Liver (tissue), 8 donors: ENCODE measurements at regions not wholly inside any gene's neighbourhood (a gene's known extent, or its start where the extent isn't known, plus 50 kb on each side); places are given as distances from the start of the nearest gene placed in this dataset.
A peak's percentile ranks its signal among the peaks of the same experiment; 100 is the strongest.

Experiments used
- DNase-seq: peaks from one replicate; pipeline ENCODE4 v3.0.0-alpha.2; 2017; ENCODE audit warnings: low spot score
- H3K27ac ChIP-seq, 2 donors: one replicate each; pipeline ENCODE4 v1.7.0; 2013; ENCODE audit warnings: inconsistent platforms in 2 of 2, low read length in 2 of 2, control low read depth in 1 of 2, low read depth in 1 of 2, mild to moderate bottlenecking in 1 of 2
- H3K27me3 ChIP-seq, 4 donors: one replicate each; pipeline versions ENCODE4 v1.6.1 to v1.7.0; 2013; ENCODE audit warnings: low read length in 3 of 4, inconsistent platforms in 1 of 4, mild to moderate bottlenecking in 1 of 4, moderate library complexity in 1 of 4; ENCODE audit not compliant: control insufficient read depth in 4 of 4, insufficient read depth in 4 of 4
- H3K36me3 ChIP-seq, 4 donors: one replicate each; pipeline versions ENCODE4 v1.6.1 to v1.7.0; 2013; ENCODE audit warnings: low read length in 3 of 4, mild to moderate bottlenecking in 3 of 4, low read depth in 1 of 4, moderate library complexity in 1 of 4; ENCODE audit not compliant: control insufficient read depth in 4 of 4, insufficient read depth in 3 of 4
- H3K4me1 ChIP-seq, 4 donors: one replicate each; pipeline versions ENCODE4 v1.6.1 to v1.7.0; 2013; ENCODE audit warnings: low read length in 3 of 4, mild to moderate bottlenecking in 3 of 4, moderate library complexity in 1 of 4; ENCODE audit not compliant: control insufficient read depth in 4 of 4, insufficient read depth in 4 of 4
- H3K4me3 ChIP-seq, 3 donors: one replicate each; pipeline versions ENCODE4 v1.6.1 to v1.7.0; 2013; ENCODE audit warnings: low read length in 3 of 3, control low read depth in 1 of 3, low read depth in 1 of 3, mild to moderate bottlenecking in 1 of 3
- H3K9ac ChIP-seq, 2 donors: one replicate each; pipeline ENCODE4 v1.7.0; 2013; ENCODE audit warnings: low read length in 2 of 2, mild to moderate bottlenecking in 2 of 2, moderate library complexity in 2 of 2, control low read depth in 1 of 2, low read depth in 1 of 2
- H3K9me3 ChIP-seq, 4 donors: one replicate each; pipeline versions ENCODE4 v1.6.1 to v1.7.0; 2013; ENCODE audit warnings: low read length in 3 of 4; ENCODE audit not compliant: control insufficient read depth in 4 of 4
- EGR1 ChIP-seq, 2 donors: IDR thresholded peaks; 2 replicates each; pipeline ENCODE4 v1.6.1; 2016 to 2018; ENCODE audit warnings: antibody characterized with exemption in 2 of 2, low read depth in 2 of 2
- FOXA1 ChIP-seq: IDR thresholded peaks from 2 replicates; pipeline ENCODE4 v1.6.1; 2016; ENCODE audit warnings: antibody characterized with exemption
- FOXA2 ChIP-seq: IDR thresholded peaks from 2 replicates; pipeline ENCODE4 v1.6.1; 2016; ENCODE audit warnings: antibody characterized with exemption
- GABPA ChIP-seq, 2 donors: IDR thresholded peaks in 1 of 2; conservative IDR thresholded peaks in 1 of 2; 2 replicates each; pipeline ENCODE4 v1.6.1; 2016; ENCODE audit warnings: antibody characterized with exemption in 2 of 2, mild to moderate bottlenecking in 1 of 2, moderate library complexity in 1 of 2
- HNF4A ChIP-seq, 2 donors: conservative IDR thresholded peaks; 2 replicates each; pipeline ENCODE4 v1.6.1; 2016; ENCODE audit warnings: antibody characterized with exemption in 2 of 2, mild to moderate bottlenecking in 2 of 2
- HNF4G ChIP-seq: IDR thresholded peaks from 2 replicates; pipeline ENCODE4 v1.6.1; 2016; ENCODE audit warnings: antibody characterized with exemption
- JUND ChIP-seq, 2 donors: IDR thresholded peaks; 2 replicates each; pipeline ENCODE4 v1.6.1; 2016; ENCODE audit warnings: antibody characterized with exemption in 2 of 2
- NR2F2 ChIP-seq: IDR thresholded peaks from 2 replicates; pipeline ENCODE4 v1.6.1; 2016; ENCODE audit warnings: antibody characterized with exemption
- RAD21 ChIP-seq, 2 donors: IDR thresholded peaks; 2 replicates each; pipeline ENCODE4 v1.6.1; 2016; ENCODE audit warnings: antibody characterized with exemption in 2 of 2, mild to moderate bottlenecking in 2 of 2
- RXRA ChIP-seq, 2 donors: IDR thresholded peaks; 2 replicates each; pipeline ENCODE4 v1.6.1; 2017 to 2018; ENCODE audit warnings: antibody characterized with exemption in 2 of 2, mild to moderate bottlenecking in 1 of 2
- SP1 ChIP-seq: IDR thresholded peaks from 2 replicates; pipeline ENCODE4 v1.6.1; 2018; ENCODE audit warnings: antibody characterized with exemption, mild to moderate bottlenecking
- TAF1 ChIP-seq: conservative IDR thresholded peaks from 2 replicates; pipeline ENCODE4 v1.6.1; 2016; ENCODE audit warnings: antibody characterized with exemption, mild to moderate bottlenecking
- WGBS: extraction: QIAGEN DNeasy Blood & Tissue Kit; methylation state at CpG from one replicate; pipeline ENCODE4 v1.1.7; 2013; 5-methylcytosine and 5-hydroxymethylcytosine counted together
- TF ChIP-seq, protein P1 (sequence below): IDR thresholded peaks from 2 replicates; pipeline ENCODE4 v1.6.1; 2016; ENCODE audit warnings: antibody characterized with exemption
- TF ChIP-seq, protein P2 (sequence below): fragments of 150-350 bp; IDR thresholded peaks from 2 replicates; pipeline ENCODE4 v1.5.1; 2017; ENCODE audit warnings: improper control_type of control experiment, low read depth, low read length; ENCODE audit not compliant: missing input control
- TF ChIP-seq, protein P3 (sequence below): IDR thresholded peaks from 2 replicates; pipeline ENCODE4 v1.6.1; 2016; ENCODE audit warnings: antibody characterized with exemption, mild to moderate bottlenecking
- TF ChIP-seq, protein P4 (sequence below): IDR thresholded peaks from 2 replicates; pipeline ENCODE4 v1.6.1; 2016; ENCODE audit warnings: antibody characterized with exemption
- TF ChIP-seq, protein P5 (sequence below): IDR thresholded peaks from 2 replicates; pipeline ENCODE4 v1.6.1; 2016; ENCODE audit warnings: antibody characterized with exemption
- donor health status: healthy.
- donor health status: healthy.
- donor health status: healthy.
- donor health status: healthy.
- donor health status: healthy.

DNA sequence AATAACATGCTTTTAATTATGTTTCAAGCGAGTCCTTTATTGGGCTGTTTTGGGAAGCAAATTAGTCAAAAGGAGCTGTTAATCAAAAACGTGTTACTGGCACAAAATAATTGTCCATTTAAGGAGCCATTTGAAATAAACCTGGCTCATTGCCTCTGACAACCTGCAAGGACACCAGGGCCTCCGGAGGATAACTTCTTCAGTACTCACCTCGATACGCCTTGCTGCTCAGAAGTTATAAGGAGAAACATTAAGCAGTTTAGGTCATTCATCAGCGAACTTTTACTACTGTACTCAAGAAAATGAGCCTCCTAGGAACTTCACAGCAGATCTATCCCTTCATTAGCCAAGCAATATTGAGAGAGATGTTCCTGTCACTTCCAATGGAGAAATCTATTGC, 1579.2 kb upstream of the ACVR2A start (continued):
- TF ChIP-seq, protein P1, sequence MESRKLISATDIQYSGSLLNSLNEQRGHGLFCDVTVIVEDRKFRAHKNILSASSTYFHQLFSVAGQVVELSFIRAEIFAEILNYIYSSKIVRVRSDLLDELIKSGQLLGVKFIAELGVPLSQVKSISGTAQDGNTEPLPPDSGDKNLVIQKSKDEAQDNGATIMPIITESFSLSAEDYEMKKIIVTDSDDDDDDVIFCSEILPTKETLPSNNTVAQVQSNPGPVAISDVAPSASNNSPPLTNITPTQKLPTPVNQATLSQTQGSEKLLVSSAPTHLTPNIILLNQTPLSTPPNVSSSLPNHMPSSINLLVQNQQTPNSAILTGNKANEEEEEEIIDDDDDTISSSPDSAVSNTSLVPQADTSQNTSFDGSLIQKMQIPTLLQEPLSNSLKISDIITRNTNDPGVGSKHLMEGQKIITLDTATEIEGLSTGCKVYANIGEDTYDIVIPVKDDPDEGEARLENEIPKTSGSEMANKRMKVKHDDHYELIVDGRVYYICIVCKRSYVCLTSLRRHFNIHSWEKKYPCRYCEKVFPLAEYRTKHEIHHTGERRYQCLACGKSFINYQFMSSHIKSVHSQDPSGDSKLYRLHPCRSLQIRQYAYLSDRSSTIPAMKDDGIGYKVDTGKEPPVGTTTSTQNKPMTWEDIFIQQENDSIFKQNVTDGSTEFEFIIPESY: no peak
- no peak for TF ChIP-seq GABPA (IDR thresholded peaks at IDR 0.05 in 1 of 2, conservative IDR thresholded peaks at IDR 0.05 in 1 of 2)
- no peak for TF ChIP-seq FOXA2
- no peak for TF ChIP-seq TAF1

DNA sequence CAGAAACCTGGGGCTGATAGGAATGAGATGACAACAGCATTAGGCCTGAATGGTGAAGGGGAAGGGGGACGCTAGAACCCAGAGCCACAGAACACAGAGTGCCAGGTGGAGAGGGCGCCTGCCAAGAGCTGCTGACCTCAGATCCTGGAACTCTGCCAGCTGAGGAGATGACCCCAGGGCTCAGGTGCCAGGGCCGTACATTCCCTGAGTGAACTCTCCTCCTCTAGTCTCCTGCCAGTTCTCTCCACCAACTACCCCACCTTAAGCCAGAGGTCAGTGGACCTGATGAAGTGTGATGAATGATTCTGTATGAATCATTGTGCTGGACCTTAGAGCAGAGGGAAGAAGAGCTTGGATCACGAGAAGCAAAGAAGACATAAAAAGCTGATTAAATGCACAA, 1582.2 kb upstream of the ACVR2A start:
- H3K4me3 ChIP-seq: no peak overlapping the region
- 64% methylated on average over 4 of the region's 4 CpGs for WGBS
- peaks cover 3 to 4% (median 4%) of the 10 kb centered on the region in 4 donors for H3K4me1 ChIP-seq
- no peaks in the 10 kb centered on the region for H3K27me3 ChIP-seq
- no peaks in the 10 kb centered on the region for H3K36me3 ChIP-seq
- DNase-seq: no peak
- no peak overlapping the region for H3K9ac ChIP-seq
- H3K27ac ChIP-seq: no peak overlapping the region
- no peaks in the 10 kb centered on the region for H3K9me3 ChIP-seq
- TF ChIP-seq RXRA (IDR thresholded peaks at IDR 0.05) (peak in 1 of 2 donors; percentile 23), HNF4G (no peak), RAD21 (IDR thresholded peaks at IDR 0.05) (peak in 1 of 2 donors; percentile 9), SP1 (no peak), FOXA2 (no peak), NR2F2 (no peak), EGR1 (IDR thresholded peaks at IDR 0.05; ENCODE audit: low read depth in 2 of 2) (no peak), FOXA1 (no peak), HNF4A (conservative IDR thresholded peaks at IDR 0.05) (peak in 1 of 2 donors; percentile 19)
- TF ChIP-seq, protein P1: no peak
- TF ChIP-seq, protein P2, sequence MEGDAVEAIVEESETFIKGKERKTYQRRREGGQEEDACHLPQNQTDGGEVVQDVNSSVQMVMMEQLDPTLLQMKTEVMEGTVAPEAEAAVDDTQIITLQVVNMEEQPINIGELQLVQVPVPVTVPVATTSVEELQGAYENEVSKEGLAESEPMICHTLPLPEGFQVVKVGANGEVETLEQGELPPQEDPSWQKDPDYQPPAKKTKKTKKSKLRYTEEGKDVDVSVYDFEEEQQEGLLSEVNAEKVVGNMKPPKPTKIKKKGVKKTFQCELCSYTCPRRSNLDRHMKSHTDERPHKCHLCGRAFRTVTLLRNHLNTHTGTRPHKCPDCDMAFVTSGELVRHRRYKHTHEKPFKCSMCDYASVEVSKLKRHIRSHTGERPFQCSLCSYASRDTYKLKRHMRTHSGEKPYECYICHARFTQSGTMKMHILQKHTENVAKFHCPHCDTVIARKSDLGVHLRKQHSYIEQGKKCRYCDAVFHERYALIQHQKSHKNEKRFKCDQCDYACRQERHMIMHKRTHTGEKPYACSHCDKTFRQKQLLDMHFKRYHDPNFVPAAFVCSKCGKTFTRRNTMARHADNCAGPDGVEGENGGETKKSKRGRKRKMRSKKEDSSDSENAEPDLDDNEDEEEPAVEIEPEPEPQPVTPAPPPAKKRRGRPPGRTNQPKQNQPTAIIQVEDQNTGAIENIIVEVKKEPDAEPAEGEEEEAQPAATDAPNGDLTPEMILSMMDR: no peak

DNA sequence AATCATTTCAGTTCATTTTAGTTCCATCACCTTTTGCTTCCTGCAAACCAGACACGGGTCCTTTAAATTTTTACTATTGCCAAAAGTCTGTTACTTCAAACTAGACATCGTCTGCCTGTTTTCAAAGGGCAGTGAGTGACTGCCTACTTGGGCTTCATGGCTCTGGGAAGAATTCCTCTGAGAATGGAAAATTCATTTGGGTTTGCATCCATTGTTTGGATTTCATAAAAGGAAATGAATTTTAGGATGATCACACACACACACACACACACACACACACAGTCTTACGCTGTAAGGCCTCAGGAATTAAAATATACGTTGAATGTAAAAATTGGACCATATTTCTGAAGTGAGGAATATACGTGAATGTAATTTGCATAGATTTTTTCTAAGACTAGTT, 1584.3 kb upstream of the ACVR2A start:
- H3K4me3 ChIP-seq: no peak overlapping the region
- 77% methylated on average over 5 of the region's 5 CpGs for WGBS
- TF ChIP-seq, protein P1: no peak
- TF ChIP-seq SP1 (no peak), FOXA1 (no peak), EGR1 (IDR thresholded peaks at IDR 0.05; ENCODE audit: low read depth in 2 of 2) (no peak), HNF4A (conservative IDR thresholded peaks at IDR 0.05) (no peak), RAD21 (IDR thresholded peaks at IDR 0.05) (no peak), FOXA2 (no peak), GABPA (IDR thresholded peaks at IDR 0.05 in 1 of 2, conservative IDR thresholded peaks at IDR 0.05 in 1 of 2) (no peak), JUND (IDR thresholded peaks at IDR 0.05) (no peak)
- TF ChIP-seq, protein P3, sequence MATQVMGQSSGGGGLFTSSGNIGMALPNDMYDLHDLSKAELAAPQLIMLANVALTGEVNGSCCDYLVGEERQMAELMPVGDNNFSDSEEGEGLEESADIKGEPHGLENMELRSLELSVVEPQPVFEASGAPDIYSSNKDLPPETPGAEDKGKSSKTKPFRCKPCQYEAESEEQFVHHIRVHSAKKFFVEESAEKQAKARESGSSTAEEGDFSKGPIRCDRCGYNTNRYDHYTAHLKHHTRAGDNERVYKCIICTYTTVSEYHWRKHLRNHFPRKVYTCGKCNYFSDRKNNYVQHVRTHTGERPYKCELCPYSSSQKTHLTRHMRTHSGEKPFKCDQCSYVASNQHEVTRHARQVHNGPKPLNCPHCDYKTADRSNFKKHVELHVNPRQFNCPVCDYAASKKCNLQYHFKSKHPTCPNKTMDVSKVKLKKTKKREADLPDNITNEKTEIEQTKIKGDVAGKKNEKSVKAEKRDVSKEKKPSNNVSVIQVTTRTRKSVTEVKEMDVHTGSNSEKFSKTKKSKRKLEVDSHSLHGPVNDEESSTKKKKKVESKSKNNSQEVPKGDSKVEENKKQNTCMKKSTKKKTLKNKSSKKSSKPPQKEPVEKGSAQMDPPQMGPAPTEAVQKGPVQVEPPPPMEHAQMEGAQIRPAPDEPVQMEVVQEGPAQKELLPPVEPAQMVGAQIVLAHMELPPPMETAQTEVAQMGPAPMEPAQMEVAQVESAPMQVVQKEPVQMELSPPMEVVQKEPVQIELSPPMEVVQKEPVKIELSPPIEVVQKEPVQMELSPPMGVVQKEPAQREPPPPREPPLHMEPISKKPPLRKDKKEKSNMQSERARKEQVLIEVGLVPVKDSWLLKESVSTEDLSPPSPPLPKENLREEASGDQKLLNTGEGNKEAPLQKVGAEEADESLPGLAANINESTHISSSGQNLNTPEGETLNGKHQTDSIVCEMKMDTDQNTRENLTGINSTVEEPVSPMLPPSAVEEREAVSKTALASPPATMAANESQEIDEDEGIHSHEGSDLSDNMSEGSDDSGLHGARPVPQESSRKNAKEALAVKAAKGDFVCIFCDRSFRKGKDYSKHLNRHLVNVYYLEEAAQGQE: no peak
- TF ChIP-seq, protein P4, sequence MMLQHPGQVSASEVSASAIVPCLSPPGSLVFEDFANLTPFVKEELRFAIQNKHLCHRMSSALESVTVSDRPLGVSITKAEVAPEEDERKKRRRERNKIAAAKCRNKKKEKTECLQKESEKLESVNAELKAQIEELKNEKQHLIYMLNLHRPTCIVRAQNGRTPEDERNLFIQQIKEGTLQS: no peak
- TF ChIP-seq, protein P5, sequence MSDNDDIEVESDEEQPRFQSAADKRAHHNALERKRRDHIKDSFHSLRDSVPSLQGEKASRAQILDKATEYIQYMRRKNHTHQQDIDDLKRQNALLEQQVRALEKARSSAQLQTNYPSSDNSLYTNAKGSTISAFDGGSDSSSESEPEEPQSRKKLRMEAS: no peak

More for the DNA sequence above, 1584.3 kb upstream of the ACVR2A start:
- Histone ChIP-seq H3K36me3 (no peaks in the 10 kb centered on the region), H3K9ac (no peak overlapping the region), H3K4me1 (peaks cover 3 to 4% (median 4%) of the 10 kb centered on the region in 4 donors), H3K9me3 (no peaks in the 10 kb centered on the region), H3K27ac (no peak overlapping the region), H3K27me3 (no peaks in the 10 kb centered on the region)
- no peak for DNase-seq
